ENCODE measurements at regions not wholly inside any gene's neighbourhood (a gene's known extent, or its start where the extent isn't known, plus 50 kb on each side); places are given as distances from the start of the nearest gene placed in this dataset.
A peak's percentile ranks its signal among the peaks of the same experiment; 100 is the strongest.

GRCh38 chr2:118219611-118220010, 131.3 kb downstream of the INSIG2 start (continued):
- TF ChIP-seq SRF (CRISPR knock-in tag; IDR thresholded peaks at IDR 0.05): no peak

GRCh38 chr2:118216224-118216623, 128.0 kb downstream of the INSIG2 start:
- Histone ChIP-seq H4K20me1 (replicated peaks; ENCODE audit: control insufficient read depth, insufficient read depth, low read length) (no peaks in the 10 kb centered on the region), H3K27me3 (ENCODE audit: control insufficient read depth in 2 of 2, insufficient read depth in 2 of 2, low read length in 2 of 2) (no peaks in the 10 kb centered on the region), H3K4me1 (replicated peaks in 1 of 2; ENCODE audit: control insufficient read depth in 2 of 2, insufficient read depth in 2 of 2, low read length in 2 of 2) (no peaks in the 10 kb centered on the region), H3K27ac (ENCODE audit: extremely low read depth, low read depth, low read length) (no peak overlapping the region), H3K36me3 (ENCODE audit: control insufficient read depth, insufficient read depth, low read length) (no peaks in the 10 kb centered on the region), H3K4me3 (no peak overlapping the region), H3K9me3 (replicated peaks; ENCODE audit: control insufficient read depth, insufficient read depth, low read depth, low read length) (no peaks in the 10 kb centered on the region), H3K4me2 (ENCODE audit: insufficient read depth, low read length) (no peak overlapping the region), H2AFZ (ENCODE audit: low read depth, low read length) (no peak overlapping the region), H3K9me1 (ENCODE audit: control insufficient read depth, insufficient read depth, low read length) (no peaks in the 10 kb centered on the region), H3K9ac (ENCODE audit: insufficient read depth in 1 of 2, low read depth in 2 of 2, low read length in 2 of 2) (no peak overlapping the region), H3K79me2 (ENCODE audit: control insufficient read depth, insufficient read depth, low read length) (no peaks in the 10 kb centered on the region)
- FAIRE-seq (no peak), ATAC-seq (no peak), DNase-seq (ENCODE audit: extremely low read depth in 1 of 4, low spot score in 3 of 4) (no peak)
- ChIA-PET CTCF (ENCODE audit: low intra/inter-chr PET ratio) (no interaction called here), POLR2A (no interaction called here)
- 3% methylated on average over 3 of the region's 3 CpGs for WGBS (ENCODE audit: insufficient coverage, low coverage, missing lambda C conversion rate)
- TF ChIP-seq THRB (CRISPR knock-in tag; conservative IDR thresholded peaks at IDR 0.05) (no peak), TFE3 (CRISPR knock-in tag; IDR thresholded peaks at IDR 0.05) (peak; percentile 57; the same call in 1 of the 2 replicates), TCF7L2 (IDR thresholded peaks at IDR 0.05; ENCODE audit: low read depth, low read length) (no peak)
- in situ Hi-C loops (cut with MboI): no loop called here
- no TSS peak for BruUV-seq (replicated peaks)
- intact Hi-C loops (cut with micrococcal nuclease): no loop called here

All from K562 (cell line).